HG02763 (cell line): ENCODE measurements at regions not wholly inside any gene's neighbourhood (a gene's known extent, or its start where the extent isn't known, plus 50 kb on each side); places are given as distances from the start of the nearest gene placed in this dataset.

Experiments used
- ATAC-seq: cut with Tn5 transposase; IDR thresholded peaks from one replicate; pipeline ENCODE4 v1.9.1; 2021; ENCODE audit warnings: mild to moderate bottlenecking, moderate library complexity; ENCODE audit not compliant: unreplicated experiment

DNA sequence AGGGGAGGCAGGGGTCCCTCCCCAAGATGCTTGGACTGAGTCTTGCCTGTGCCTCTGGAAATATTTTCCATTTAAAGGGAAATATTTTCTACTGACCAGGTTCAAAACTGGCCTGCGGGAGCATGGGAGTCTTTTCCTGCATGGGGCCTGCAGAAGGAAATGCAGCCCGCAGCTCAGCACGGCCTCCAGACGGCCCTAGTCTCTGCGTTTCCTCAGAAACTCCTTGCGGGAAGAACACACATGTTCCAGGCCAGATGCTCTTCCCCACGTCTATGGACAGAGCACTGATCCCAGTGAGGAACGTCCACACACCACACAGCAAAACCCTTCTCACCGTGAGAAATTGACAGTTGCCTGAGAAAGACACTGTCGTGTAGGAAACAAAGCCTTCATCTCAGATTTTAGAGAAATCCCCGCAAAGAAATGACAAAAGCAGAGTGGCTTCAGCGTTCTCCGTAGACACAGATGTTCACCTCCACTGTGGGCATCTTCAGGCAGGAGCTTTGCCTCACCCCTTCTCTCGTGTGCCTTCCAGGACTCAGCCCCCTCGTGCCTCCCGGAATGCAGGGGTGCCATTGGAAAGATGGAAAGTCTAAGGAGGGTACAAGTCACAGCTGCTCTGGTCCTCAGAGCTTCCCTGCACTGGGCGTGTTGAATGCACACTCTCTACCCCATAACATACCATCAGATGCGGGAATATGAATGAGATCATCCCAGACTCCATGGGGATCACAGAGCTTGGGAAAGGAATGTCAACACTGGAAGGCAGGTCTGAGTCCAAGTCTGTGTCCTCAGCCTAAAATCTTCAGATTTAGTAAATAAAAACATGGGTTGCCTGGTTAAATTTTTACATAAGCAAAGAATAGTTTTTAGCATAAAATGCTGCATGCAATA, 438.7 kb upstream of the SALL3 start:
- no peak for ATAC-seq

DNA sequence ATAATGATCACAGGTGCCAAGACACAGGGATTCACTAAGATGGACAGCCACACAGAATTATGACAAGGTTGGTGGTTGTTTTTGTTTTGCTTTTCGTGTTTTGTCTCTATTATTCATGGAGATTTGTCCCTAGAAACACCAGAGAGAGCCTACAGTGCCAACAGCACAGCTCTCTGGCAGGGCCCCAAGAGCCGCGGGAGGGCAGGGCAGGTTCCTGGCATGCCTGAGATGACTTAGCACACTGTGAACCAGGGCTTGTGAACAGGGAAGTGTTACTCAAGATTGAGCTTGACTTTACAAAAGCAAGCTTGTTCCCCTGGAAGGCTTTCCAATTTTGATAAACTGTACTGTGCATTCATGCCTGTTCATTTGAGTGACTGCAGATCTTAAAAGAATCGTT, 437.4 kb upstream of the SALL3 start:
- no peak for ATAC-seq

DNA sequence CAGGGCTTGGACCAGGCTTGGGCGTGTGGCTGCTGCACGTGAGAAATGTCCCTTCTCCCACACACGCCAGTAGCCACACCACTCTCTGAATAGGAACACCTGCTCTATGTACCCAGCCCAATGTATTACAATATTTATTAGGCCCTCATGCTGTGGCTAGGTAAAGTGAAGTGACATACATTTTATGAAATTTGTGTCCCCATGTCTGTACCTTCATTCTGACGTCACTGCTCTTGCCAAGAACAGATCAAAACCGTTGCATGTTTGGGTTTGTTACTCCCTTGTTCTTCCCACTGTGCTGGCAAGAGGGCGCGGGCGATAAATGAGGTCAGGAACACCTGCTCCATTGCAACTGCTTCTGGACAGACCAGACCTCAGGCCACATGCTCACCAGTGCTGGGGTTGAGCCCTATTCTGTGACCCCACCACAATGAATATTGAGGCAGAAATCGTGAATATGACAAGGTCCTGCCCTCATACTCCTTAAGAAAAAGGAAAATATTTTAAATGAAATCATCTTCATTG, 436.4 kb upstream of the SALL3 start:
- no peak for ATAC-seq

DNA sequence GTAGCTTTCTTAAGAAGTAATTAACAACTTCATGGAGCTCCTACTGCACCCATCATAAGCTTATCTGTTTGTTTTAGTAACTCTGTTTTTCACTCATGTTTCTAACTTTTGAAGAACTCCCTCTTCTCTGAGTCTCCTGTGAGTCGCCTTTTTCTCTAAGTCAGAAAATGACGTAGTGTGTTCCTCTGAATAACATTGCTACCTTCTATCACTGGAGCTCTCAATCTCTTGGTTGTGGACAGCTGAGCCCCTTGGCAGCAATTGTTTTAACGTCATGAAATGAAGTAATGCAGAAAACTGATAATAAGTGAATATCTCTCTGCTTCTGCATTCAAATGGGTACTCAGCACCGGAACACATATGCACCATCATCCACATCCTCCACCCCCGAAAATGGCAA, 433.3 kb upstream of the SALL3 start:
- ATAC-seq: no peak

DNA sequence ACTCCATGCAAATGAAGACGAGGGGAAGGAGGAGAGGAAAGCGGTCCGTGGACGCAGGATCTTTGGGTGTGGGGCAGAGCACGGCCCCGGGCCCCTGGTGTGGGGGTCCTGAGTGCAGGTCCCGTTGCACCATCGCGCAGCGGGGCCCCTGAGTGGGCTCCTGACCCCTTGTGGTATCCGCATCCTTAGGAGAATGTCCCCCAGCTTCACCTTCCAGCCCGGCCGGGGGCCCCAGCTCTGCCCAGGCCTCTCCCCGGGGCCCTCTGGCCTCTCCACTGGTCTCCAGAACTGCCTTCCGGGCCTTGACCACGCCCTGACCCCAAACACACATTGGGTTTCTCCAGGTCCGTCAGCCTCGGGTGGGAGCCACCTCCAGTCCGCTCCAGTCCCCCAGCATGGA, 431.8 kb upstream of the SALL3 start:
- no peak for ATAC-seq

DNA sequence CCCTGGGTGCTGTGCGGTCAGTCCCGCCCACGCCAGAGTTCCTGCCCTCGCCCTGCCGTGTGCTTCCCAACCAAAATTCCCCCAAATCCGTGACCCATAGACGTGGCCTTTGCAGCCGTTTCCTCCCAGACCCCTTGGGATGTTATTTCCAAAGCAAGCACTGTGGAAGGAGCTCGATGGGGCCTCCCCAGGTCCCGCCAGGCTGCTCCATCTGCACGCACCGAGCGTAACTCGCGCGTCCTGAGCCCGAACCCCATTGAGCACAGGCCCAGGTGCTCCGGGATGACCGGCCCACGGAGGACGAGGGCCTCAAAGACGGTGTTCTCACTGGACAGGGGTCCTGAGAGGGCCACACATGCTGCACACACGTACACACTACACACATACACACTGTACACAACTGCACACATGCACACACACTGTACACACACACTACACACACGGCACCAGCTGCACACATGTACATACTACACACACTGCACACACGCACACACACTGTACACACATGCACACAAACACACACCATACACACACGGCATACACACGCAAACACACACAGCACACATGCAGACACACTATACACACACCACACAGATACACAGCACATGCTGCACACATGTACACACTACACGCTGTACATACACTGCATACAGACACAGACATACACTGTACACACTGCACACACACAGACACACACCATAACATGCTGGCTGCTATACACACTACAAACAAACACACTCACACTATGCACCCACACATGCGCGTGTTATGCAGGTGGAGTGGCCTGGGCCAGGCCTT, 431.2 kb upstream of the SALL3 start:
- no peak for ATAC-seq

DNA sequence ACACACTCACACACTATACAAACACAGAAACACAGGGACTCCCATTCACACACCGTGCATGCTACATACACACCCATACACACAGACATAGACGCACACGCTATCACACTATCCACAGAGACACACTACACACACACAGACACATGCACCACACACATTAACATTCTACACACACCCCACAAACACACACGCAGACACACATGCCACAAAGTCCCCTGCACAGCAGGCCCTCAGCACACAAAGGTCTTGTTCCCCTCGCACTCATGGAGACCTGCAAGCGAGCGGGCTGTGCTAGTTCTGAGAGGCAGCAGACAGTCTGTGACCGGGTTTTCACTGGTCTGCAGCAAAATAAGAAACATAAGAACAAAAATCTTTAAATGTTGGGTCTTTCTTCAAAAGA, 429.6 kb upstream of the SALL3 start:
- no peak for ATAC-seq

DNA sequence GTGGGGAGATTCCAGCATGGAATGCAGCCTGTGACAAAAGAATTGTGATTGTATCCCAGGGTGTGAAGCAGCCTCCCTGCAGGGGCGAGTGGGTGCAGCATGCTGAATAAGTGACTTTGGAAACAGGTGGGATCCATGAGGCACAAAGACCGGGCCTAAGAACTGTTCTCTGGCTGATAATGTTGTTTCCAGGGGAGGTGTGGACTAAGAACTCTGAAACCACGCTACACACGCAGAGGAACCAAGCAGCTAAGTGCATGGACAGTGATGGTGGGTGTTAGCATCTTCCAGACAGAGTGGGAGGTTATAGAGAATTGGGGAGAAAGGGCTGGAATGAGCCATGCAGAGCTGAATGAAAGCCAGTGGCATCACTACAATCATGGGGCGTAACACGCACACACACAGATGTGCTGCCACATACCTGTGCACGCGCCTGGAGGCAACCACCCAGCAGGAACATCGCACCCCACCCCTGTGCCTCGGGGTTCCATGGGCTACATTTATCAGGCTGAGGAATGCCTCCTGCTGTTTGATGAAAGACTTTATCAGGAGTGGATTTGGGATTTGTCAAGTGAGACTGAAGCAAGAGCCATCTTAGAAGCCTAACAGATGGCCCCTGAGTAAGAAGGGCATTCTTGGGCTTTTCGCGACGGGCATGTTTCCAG, 424.5 kb upstream of the SALL3 start:
- no peak for ATAC-seq

DNA sequence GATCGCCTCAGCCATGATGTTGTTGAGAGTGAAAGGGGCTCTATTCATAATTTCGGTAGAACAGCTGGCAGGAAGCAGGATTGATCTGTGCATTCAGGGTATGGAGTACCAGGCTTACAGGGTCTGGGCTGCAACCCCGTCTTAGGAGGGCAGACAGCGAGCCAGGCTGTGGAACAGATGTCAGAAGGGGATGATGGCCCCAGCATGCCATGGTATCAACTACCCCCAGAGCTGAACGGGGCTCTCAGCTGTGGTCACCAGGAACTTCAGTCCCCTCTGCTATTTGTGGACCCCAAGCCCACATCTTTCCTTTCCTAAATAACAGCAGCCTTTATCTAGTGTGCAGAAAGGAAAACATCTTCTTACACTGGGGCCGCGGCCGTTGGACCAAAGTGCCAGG, 422.2 kb upstream of the SALL3 start:
- no peak for ATAC-seq

DNA sequence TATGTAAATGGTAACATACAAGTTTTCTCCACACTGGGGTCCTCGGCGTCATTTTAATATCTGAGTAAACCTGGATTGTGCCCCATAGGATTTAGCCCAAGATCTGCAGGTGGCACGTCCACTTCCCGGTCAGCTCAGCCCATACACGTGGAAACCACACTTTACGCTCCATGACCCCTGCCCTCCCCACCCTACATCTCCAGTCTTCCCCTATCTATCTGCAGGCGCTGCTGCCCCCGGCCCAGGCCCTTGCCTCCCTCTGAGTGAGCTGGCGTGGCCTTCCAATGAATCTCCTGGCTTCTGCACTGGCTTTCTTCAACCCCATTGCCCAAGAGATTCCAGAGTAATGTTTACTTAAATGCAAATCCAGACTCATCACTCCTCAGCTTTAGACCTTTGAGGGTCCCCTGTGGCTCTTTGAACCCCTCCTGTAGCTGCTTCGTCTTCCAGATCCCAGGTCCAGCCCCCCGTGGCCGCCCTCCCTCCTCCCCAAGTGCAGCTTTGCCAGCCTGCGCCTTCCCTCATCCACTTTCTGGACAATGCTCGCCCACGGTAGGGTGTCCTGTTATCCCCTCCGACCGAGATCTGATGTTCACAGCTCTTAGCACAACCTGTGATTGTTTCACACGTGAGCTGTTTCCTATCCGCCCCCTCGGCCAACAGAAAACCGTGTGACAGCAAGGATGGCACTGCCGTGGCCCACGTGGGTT, 421.4 kb upstream of the SALL3 start:
- ATAC-seq: no peak

DNA sequence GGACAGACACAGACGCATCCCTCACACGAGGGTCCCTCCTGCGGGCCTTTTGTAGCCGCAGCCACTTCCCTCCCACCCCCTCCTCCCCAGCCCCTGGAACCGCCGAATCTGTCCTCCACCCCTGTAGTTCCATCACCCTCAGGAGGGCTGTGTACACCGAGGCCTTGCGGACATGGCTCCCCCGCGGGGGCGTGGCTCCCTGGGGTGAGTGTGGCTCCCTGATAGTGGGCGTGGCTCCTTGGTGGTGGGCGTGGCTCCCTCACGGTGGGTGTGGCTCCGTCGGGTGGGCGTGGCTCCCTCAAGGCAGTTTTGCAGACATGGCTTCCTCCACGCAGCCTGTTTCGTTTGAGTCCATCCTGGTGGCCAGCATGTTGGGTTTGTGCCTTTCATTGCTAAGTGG, 420.7 kb upstream of the SALL3 start:
- ATAC-seq: no peak

DNA sequence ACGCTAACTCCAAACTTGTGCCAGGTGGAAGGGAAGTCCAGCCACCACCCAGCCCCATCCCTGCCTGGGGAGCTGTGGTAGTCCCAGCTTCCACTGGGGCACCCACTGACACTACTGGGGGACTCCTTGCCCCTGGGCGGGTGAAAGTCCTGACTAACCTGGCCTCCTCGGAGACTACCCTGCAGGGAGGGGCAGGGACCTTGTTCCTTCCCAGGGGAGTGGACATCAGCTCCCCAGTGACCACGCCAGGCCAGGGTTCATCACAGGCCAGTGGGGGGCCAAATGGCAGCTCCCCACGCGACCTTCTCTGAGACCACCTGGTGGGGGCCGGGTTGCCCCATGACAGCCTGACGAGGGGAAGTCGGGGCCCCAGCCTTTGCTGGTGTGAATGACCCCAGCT, 420.0 kb upstream of the SALL3 start:
- ATAC-seq: no peak

DNA sequence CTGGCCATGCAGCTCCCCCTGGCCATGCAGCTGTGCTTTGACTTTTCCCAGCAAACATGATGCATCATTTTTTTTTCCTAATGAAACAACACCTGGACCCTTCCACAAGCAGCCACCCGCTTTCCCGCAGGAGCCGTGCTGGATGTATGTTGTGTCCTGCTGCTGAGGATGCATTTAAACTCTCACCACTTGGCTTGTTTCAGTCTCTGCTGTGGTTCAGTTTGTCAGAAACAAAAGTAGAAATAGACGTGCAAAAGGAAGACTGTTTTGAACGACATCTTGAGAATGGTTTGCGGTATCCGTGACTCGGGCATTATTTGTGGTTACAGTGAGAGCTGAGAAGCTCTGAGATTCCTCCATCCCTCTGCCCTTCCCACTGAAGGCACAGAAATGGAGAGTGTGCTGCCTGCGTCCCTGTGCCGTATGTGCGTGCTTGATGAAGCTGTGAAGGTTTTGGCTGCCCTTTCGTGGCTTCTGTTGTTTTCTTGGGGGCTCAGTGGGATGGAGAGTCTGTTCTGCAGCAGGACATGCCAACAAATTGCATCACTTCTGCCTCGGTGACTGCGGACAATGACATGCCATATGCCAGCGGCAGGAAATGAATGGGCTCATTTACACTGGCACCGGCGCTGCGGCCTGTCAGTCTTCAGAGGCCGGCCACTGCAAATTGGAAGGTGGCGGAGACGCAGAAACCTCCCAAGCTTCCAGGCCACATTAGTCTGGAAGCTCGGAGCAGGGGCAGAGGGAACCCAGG, 417.7 kb upstream of the SALL3 start:
- ATAC-seq: no peak

DNA sequence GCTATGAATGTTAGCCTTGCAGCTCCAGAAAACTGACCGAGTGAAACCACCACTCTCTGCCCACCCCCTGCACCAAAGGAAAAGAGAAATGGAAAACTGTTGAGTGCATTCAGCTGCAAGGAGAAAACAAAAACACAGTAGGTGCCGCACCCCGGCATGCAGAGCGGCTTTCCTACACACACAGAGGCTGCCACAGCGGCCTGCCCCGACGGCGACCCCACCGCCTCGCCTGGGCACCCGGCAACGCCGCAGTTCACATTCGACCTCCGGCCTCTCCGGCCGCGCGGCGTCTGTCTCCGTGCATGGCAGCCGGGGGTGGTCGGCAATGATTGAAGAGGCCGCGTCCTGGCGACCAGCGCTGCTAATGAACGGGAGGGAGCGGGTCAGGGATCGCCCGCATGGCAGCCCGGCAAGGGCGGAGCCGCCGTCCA, 417.1 kb upstream of the SALL3 start:
- ATAC-seq: no peak

DNA sequence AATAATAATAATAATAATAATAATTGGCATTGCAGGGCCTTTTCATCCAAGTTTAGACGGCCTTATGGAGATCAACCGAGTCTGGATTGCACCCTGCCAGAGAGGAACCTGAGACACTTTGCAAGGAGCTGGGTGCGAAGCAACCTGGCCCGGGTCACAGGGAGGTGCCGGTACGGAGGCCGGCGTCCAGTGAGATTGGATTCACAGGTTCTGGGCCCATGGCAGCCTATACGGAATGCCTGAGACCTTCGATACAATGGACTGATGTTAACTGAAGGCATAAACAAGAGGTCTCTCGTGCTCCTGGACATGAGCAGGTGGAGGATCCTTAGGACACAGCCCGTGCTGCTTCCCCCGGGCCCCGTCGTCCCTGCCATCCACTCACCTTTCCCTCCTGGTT, 416.5 kb upstream of the SALL3 start:
- no peak for ATAC-seq

DNA sequence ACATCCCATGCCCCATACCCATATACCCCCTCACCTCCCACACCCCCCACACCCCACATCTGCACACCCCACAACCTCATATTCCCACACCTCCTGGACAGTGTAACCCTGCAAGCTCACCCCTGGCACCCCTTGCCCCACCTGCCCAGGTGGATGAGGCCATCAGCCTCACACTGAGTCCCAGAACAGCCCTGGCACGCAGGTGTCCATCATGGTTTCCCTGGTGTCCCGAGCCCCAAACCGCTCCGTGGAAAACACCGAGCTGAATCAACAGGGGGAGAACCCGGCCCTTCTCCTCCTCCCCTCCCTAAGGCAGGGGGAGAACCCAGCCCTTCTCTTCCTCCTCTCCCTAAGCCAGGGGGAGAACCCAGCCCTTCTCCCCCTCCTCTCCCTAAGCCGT, 415.6 kb upstream of the SALL3 start:
- no peak for ATAC-seq

DNA sequence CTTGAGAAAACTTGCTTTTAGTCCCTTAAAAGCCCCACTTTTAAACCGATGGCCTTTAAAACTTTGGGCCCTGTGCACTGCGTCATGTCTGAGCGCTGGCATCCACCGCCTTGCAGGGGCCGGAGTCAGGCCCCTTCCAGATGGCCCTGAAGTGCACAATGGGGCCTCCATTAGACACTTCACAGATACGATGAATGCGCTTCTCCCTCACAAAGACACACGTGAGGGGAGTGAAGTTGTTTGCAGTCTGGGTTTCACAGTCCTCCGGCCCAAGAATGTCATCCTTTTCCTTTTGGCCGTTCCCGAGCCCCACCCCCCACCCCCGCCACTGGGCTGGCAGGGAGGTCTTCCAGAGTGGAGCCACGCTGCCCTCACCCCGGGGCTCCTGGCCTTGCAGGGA, 415.1 kb upstream of the SALL3 start:
- ATAC-seq: no peak

DNA sequence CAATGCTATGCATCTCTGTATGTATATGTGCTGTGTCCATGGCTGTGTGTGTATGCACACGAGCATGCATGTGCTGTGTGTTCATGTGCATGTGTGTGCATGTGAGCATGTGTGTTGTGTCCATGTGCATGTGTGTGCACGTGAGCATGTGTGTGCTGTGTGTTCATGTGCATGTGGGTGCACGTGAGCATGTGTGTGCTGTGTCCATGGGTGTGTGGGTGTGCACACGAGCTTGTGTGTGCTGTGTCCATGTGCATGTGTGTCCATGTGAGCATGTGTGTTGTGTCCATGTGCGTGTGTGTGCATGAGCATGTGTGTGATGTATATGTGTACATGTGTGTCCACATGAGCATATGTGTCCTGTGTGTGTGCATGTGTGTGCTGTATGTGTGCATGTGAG, 414.4 kb upstream of the SALL3 start:
- ATAC-seq: no peak

DNA sequence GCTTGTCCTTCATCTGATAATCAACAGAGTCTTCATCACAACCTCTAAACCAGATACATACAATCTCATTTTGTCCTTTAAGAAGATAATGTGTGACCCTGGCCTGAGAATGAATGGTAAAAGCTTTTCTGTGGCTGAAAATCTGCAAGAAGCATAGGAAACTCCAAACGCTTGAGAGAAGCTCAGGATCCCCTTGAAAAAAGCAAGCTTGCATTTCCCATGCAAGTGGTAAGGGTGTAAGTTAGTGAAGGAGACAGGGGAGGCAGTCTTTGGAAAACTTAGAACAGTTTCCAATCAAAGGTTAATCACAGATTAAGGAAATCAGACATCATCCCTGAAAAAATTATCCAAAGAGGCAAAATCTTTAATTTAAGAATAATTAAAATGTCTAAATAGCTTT, 413.6 kb upstream of the SALL3 start:
- no peak for ATAC-seq

DNA sequence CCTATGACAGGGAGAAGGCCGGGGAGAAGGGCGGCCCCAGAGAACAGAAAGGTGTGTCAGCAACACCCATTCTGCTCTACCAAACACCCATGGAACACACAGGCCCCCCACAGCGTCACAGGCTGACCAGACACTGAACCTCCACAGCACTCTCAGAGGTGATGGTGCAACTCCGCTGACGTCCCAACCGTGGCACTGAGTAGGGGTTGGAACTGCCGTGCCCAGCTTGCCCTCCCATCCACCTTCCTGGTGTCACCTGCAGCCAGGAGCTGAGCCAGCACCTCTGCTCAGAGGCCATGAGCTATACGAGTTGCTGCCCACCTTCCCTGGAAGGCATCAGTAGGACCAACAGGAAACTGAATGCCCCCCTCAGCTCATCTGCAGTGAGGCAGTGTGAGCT, 412.9 kb upstream of the SALL3 start:
- no peak for ATAC-seq
